Epithelial cell of prostate (primary cell): ENCODE measurements at regions not wholly inside any gene's neighbourhood (a gene's known extent, or its start where the extent isn't known, plus 50 kb on each side); places are given as distances from the start of the nearest gene placed in this dataset.
"Not testable (repeated sequence)": the region's sequence is repeated elsewhere in the genome, so short reads cannot be mapped to it uniquely, and the experiment has no call there.

ENCODE experiments used
- DNase-seq: peaks from one replicate; pipeline ENCODE4 v3.0.0-alpha.2; 2011; ENCODE audit warnings: low read depth, low spot score
- H3K27ac ChIP-seq: fragments of 450-650 bp; 2 replicates; pipeline ENCODE4 v1.5.1; 2017; ENCODE audit warnings: mild to moderate bottlenecking

- no peak overlapping the region for H3K27ac ChIP-seq
- no peak for DNase-seq
These were observed 193.9 kb downstream of the BTBD3 start for GRCh38 chr20:12111431-12112088.

DNA sequence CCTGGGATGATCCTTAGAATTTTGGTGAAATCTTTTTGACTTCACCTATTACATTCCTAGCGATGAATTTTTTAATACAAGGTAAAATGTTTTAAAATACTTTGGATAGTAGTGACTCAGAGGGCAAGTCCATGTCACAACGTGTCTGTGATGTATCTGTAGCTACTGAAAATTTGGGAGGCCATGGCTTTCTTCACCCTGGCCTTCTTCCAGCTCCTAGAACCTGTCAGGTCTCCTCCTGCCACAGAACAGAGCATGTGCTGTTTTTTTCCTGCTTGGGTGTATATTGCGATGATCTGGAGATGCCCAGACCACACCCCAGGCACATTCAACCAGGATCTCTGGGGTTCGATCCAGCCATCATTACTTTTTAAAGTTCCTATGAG lies 194.4 kb downstream of the BTBD3 start:
- no peak overlapping the region for H3K27ac ChIP-seq
- DNase-seq, result no peak

DNA sequence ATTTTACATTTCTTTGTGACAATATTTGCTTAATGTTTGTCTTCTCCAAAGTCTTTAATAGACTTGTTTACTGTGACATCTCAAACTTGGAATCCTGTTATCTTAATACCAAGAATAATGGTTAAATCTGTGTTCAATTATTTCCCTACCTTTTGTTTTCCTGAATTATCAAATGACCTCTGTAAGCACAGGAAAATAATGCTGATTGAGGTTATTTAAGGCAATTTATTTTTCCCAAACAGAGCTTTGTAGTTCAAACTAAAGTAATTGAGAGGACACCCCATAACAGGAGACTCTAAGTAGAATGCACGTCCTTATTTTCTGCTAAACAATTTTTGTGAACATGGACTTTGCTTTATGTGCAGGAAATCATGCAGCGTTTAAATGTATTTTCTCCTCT lies 195.0 kb downstream of the BTBD3 start:
- H3K27ac ChIP-seq, result no peak overlapping the region

GRCh38 chr20:12113075-12113467 lies 195.4 kb downstream of the BTBD3 start:
- H3K27ac ChIP-seq, result no peak overlapping the region
- no peak for DNase-seq

More for the DNA sequence above, 195.0 kb downstream of the BTBD3 start:
- DNase-seq, result no peak

DNA sequence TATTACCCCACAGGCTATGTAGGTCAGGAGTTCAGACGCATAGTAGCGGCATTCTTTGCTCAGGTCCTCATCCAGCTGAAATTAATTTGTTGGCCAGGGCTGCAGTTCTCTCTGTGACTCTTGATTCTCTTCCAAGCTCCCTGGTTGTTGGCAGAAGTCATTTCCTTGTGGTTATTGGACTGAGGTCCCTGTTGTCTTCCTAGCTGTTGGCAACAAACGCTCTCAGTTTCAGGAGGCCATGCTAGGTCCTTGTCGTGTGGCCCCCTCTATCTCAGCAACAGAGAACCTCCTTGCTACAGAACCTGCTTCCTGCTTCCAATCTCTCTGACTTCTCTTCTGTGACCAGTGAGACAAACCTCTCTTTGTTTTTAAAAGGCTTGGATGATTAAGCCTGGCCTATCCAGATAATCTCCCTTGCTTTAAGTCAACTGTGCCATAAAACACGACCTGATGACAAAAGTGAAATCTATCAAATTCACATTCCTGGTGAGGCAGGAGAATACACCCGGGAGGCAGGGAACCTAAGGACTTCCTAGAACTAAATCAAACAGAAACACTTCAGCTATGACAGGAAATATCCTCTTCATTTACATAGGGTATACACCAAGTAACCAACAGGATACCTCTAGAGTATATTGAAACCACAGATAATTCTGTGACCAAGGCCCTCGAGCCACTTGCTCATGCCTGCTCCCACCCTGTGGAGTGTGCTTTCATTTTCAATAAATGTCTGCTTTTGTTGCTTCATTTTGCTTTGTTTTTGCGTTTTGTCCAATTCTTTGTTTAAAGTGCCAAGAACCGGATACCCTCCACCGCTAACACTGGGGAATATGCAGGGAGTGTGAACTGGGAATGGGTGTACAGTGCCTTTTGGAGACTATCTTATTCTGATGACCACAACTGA lies 196.0 kb downstream of the BTBD3 start:
- DNase-seq, result no peak
- H3K27ac ChIP-seq, result no peak overlapping the region

DNA sequence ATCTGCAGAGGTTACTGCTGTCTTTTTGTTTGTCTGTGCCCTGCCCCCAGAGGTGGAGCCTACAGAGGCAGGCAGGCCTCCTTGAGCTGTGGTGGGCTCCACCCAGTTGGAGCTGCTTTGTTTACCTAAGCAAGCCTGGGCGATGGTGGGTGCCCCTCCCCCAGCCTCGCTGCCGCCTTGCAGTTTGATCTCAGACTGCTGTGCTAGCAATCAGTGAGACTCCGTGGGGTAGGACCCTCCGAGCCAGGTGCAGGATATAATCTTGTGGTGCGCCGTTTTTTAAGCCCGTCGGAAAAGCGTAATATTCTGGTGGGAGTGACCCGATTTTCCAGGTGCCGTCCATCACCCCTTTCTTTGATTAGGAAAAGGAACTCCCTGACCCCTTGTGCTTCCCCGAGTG lies 211.4 kb downstream of the BTBD3 start:
- H3K27ac ChIP-seq, DNase-seq: not testable (repeated sequence)

GRCh38 chr20:12129532-12129931 lies 211.8 kb downstream of the BTBD3 start:
- H3K27ac ChIP-seq, DNase-seq: not testable (repeated sequence)

DNA sequence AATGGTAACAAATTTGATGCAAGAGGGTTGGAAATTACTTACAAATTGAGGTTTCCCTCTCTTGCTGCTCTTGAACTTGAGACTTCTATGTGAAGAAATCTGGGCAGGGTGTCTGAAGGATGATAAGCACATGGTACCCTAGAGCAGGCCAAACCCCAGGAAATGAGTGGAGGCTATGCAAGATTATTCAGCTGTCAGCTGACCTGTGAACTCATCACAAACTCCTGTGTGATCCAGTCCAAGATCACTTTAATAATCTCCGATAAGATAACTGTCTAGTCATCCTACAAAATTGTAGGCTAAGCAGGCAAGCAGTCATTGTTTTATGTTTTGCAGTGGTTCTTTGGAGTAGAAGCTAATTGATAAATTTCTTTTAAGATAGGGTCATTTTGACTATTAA lies 213.1 kb downstream of the BTBD3 start:
- H3K27ac ChIP-seq, result no peak overlapping the region

DNA sequence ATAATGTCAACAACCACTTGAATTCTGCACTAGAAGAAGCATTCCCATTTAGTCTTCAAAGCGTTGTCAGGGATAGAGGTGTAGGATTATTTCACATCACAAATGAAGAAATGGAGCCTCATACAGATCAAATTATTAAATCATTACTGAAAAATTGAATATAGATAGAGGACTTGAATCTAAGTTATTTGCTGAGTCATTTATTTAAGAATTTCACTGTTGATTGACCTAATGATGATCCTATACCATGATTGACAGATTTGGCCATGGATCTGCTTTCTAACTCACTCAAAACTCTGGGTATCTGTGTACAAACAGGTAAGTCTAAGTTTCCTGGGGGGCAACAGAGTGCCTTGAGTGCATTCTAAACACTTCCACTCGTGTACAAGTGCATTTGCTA lies 215.9 kb downstream of the BTBD3 start:
- DNase-seq, result no peak
- no peak overlapping the region for H3K27ac ChIP-seq

More for the DNA sequence above, 213.1 kb downstream of the BTBD3 start:
- DNase-seq, result no peak

DNA sequence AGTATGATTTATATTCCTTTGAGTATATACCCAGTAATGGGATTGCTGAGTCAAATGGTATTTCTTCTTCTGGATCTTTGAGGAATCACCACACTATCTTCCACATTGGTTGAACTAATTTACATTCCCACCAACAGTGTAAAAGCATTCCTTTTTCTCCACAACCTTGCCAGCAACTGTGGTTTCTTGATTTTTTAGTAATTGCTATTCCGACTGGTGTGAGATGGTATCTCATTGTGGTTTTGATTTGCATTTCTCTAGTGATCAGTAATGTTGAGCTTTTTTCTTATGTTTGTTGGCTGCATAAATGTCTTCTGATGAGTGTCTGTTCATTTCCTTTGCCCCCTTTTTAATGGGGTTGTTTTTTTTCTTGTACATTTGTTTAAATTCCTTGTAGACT lies 228.3 kb downstream of the BTBD3 start:
- DNase-seq, H3K27ac ChIP-seq: not testable (repeated sequence)

GRCh38 chr20:12152996-12153395 lies 235.3 kb downstream of the BTBD3 start:
- DNase-seq, result peak; percentile 75
- no peak overlapping the region for H3K27ac ChIP-seq

- H3K27ac ChIP-seq, result no peak overlapping the region
- DNase-seq, result peak; percentile 14
These were observed 235.9 kb downstream of the BTBD3 start for GRCh38 chr20:12153628-12154027.

- no peak for DNase-seq
- no peak overlapping the region for H3K27ac ChIP-seq
These were observed 238.6 kb downstream of the BTBD3 start for GRCh38 chr20:12156252-12156651.

- H3K27ac ChIP-seq, result no peak overlapping the region
- DNase-seq, result no peak
These were observed 241.6 kb downstream of the BTBD3 start for GRCh38 chr20:12159261-12159660.

- H3K27ac ChIP-seq, result no peak overlapping the region
- DNase-seq, result no peak
These were observed 244.0 kb downstream of the BTBD3 start for GRCh38 chr20:12161734-12162133.

GRCh38 chr20:12166053-12166717 lies 248.5 kb downstream of the BTBD3 start:
- H3K27ac ChIP-seq, result peak overlapping the region; percentile 33
- peak; percentile 77 for DNase-seq

- DNase-seq, result no peak
- H3K27ac ChIP-seq, result no peak overlapping the region
These were observed 252.7 kb downstream of the BTBD3 start for GRCh38 chr20:12170406-12170805.

DNA sequence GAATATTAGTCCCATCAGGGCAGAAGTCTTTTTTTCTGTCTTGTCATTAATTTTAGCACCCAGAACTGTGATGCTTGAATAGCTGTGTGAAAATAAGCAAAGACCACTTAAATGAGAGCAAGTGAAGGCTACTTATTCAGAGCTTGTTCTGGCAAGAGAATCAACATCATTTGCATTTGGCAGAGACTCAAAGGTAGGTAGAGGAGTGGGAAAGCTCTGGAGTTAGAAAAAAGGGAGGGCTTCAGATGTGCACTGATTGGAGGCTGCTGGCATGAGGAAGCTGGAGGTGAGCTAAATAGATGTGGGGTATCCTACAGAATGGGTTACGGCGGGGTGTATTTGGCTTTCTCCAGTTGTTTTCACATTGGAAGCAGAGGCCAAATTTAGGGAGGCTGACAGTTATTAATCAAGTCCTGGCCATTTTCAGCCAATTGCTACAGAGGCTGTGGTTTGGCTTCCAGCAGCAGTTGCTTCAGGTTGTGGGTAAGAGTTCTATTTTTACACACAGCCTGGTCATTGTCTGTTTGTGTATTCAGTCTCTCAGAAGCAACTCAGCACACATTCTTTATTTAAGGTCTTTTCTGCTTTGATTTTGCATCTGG lies 254.3 kb downstream of the BTBD3 start:
- DNase-seq, result peak; percentile 26
- no peak overlapping the region for H3K27ac ChIP-seq

- H3K27ac ChIP-seq, result no peak overlapping the region
- no peak for DNase-seq
These were observed 255.8 kb downstream of the BTBD3 start for GRCh38 chr20:12173347-12174012.

DNA sequence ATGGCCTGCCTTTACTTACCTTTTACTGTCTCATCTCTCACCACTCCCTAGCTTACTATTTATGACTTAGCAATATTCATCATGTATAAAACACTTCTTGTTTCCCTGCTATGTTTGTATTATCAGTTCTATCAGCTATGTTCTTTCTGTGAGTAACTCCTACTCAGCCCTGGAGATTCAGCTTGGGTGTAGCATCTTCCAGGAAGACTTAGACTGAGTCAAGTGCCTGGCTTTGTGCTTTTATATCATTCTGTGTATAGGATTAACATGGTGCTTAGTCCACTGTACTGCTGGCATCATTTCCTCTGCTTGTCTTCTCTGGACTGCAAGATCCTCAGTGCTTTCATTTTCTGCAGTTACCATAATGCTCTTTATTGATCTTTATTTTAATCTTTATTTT lies 257.8 kb downstream of the BTBD3 start:
- DNase-seq, result peak; percentile 3
- H3K27ac ChIP-seq, result peak overlapping the region; percentile 16
